NT2/D1 (cell line): ENCODE measurements at regions not wholly inside any gene's neighbourhood (a gene's known extent, or its start where the extent isn't known, plus 50 kb on each side); places are given as distances from the start of the nearest gene placed in this dataset.

Experiments used
- DNase-seq: peaks from one replicate; pipeline ENCODE4 v3.0.0-alpha.2; 2011; ENCODE audit warnings: low read depth, low spot score
- H3K27me3 ChIP-seq: 2 replicates; pipeline ENCODE4 v1.6.0; 2011; ENCODE audit warnings: mild to moderate bottlenecking; ENCODE audit not compliant: insufficient read length, insufficient read depth
- H3K36me3 ChIP-seq: 2 replicates; pipeline ENCODE4 v1.6.1; 2011; ENCODE audit warnings: mild to moderate bottlenecking, low read length, mixed read lengths; ENCODE audit not compliant: insufficient read depth, insufficient read length
- H3K4me1 ChIP-seq: 2 replicates; pipeline ENCODE4 v1.5.1; 2011; ENCODE audit not compliant: insufficient read depth, insufficient read length
- H3K4me3 ChIP-seq: 2 replicates; pipeline ENCODE4 v1.5.1; 2011; ENCODE audit warnings: low read depth; ENCODE audit not compliant: insufficient read length
- H3K9ac ChIP-seq: 2 replicates; pipeline ENCODE4 v1.6.0; 2011; ENCODE audit warnings: low read depth; ENCODE audit not compliant: insufficient read length
- H3K9me3 ChIP-seq: 2 replicates; pipeline ENCODE4 v1.5.1; 2011; ENCODE audit warnings: mild to moderate bottlenecking, low read length; ENCODE audit not compliant: insufficient read depth
- SUZ12 ChIP-seq: IDR thresholded peaks from 2 replicates; pipeline ENCODE4 v1.6.1; 2011; ENCODE audit not compliant: insufficient read length, insufficient read depth; ENCODE audit errors: extremely low read depth
- YY1 ChIP-seq: IDR thresholded peaks from 2 replicates; pipeline ENCODE4 v1.6.1; 2011; ENCODE audit not compliant: insufficient read length, insufficient read depth
- ZNF274 ChIP-seq: IDR thresholded peaks from 2 replicates; pipeline ENCODE4 v1.6.1; 2011; ENCODE audit warnings: mild to moderate bottlenecking, low read depth, low read length

DNA sequence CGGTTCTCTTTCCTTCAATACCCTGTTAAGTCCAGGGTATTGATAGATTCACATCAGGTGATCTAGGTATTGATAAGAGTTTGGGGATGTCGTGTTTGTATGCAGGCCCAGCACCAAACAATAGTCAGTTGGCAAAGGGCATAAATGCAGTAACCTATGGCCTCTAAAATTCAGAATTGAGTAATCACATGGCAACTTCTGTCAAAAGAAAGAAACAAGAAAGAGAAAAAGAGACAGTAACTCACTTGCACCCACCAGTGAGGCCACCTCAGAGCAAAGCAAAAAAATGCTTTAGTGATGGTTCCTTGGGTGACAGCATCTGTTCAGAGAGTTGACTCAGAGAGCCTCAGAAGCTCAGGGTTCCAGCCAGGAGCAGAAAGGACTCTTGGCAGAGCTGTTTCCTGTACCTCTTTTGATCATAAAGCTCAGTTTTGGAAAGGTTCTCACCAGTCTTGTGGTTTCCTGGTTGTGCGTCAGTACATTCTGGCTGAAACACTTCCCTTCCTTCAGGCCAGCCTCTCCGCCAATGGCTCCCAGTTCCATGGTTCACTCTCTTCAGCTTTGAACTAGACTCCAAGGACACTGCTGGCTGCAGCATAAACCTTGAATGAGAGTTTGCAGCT, 70.1 kb upstream of the GORAB start:
- no peak overlapping the region for H3K9ac ChIP-seq
- DNase-seq = no peak
- no peaks in the 10 kb centered on the region for H3K4me1 ChIP-seq
- H3K4me3 ChIP-seq = no peak overlapping the region
- no peaks in the 10 kb centered on the region for H3K27me3 ChIP-seq
- H3K36me3 ChIP-seq = no peaks in the 10 kb centered on the region
- peaks cover 24% of the 10 kb centered on the region for H3K9me3 ChIP-seq
- TF ChIP-seq SUZ12 (no peak), YY1 (no peak), ZNF274 (no peak)

DNA sequence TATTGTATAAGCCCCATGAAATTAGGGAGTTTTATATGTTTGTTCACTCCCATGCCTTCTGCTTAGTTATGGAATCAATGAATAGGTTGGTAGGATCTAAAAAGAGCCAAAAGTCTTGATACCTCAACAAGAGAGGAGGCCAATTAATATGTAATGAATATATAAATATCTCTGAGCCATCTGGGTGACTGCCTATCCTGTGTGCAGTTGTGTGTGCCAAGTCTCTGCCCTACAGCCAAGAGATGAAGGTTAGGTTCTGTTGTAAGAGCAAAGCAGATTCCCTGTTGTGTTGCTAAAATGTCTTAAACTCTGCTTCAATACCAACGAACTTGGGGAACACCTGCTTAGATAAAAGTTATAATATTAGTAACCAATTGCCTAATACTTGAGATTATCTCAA, 61.8 kb upstream of the GORAB start:
- TF ChIP-seq SUZ12 (no peak), ZNF274 (no peak), YY1 (no peak)
- no peak overlapping the region for H3K9ac ChIP-seq
- no peaks in the 10 kb centered on the region for H3K36me3 ChIP-seq
- H3K4me1 ChIP-seq = no peaks in the 10 kb centered on the region
- no peak overlapping the region for H3K4me3 ChIP-seq
- DNase-seq = no peak
- no peaks in the 10 kb centered on the region for H3K9me3 ChIP-seq
- no peaks in the 10 kb centered on the region for H3K27me3 ChIP-seq

DNA sequence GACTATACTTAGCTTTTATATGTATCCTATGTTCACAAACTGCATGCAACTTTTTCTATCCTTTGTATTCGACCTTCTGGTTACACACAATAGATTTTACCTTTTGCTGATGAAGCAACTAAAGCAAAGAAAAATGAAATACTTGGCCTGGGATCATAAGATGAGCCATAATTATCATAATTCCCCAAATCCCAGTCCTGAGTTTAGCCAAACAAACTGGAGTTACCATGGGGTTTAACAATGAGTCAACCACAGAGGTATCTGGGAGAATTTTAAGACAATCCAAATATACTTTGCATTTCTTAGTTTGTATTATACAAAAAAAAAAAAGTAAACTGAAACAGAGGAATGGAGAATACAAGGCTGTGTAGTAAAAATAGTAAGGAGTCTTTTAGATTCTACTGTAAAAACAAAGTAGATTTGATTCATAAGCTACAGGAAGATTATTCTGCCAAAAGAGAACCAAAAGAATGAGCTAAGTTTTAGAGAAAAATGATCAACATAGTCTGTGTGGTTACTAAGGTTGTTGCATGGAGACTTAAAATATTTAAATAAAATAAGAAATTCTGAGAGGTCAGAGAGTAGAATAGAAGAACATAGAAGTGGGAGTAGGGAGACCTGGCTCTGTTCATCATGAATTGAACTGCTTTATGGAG, 60.4 kb upstream of the GORAB start:
- no peak for DNase-seq
- H3K4me1 ChIP-seq = no peaks in the 10 kb centered on the region
- H3K36me3 ChIP-seq = no peaks in the 10 kb centered on the region
- H3K4me3 ChIP-seq = no peak overlapping the region
- H3K9ac ChIP-seq = no peak overlapping the region
- TF ChIP-seq ZNF274 = no peak
- TF ChIP-seq SUZ12 = no peak
- no peak for TF ChIP-seq YY1
- no peaks in the 10 kb centered on the region for H3K9me3 ChIP-seq
- no peaks in the 10 kb centered on the region for H3K27me3 ChIP-seq

DNA sequence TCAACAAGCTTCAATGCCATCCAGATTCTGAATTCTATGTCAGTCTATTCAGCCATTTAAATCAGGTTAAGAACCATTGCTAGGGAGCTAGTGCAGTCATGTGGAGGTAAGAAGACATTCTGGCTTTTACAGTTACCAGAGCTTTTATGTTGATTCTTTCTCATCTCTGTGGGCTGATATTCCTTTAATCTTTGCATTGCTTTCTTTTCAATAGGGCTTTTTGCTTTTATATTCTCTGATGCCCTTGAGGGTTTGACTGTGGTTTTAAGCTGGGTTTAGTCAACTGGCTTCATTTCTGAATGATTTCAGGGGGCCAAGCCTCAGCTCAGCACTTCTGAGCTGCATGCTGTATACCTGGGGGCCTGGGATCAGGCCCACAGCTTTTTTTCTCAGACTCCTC, 51.0 kb upstream of the GORAB start:
- Histone ChIP-seq H3K27me3 (no peaks in the 10 kb centered on the region), H3K9me3 (no peaks in the 10 kb centered on the region), H3K4me1 (no peaks in the 10 kb centered on the region), H3K9ac (no peak overlapping the region), H3K4me3 (no peak overlapping the region), H3K36me3 (no peaks in the 10 kb centered on the region)
- no peak for DNase-seq
- TF ChIP-seq SUZ12 (no peak), YY1 (no peak), ZNF274 (no peak)
